HG03045 (cell line): ENCODE measurements at regions not wholly inside any gene's neighbourhood (a gene's known extent, or its start where the extent isn't known, plus 50 kb on each side); places are given as distances from the start of the nearest gene placed in this dataset.
"Not testable (repeated sequence)": the region's sequence is repeated elsewhere in the genome, so short reads cannot be mapped to it uniquely, and the experiment has no call there.

Experiments
- ATAC-seq: cut with Tn5 transposase; IDR thresholded peaks from one replicate; pipeline ENCODE4 v1.9.1; 2021; ENCODE audit warnings: mild to moderate bottlenecking, moderate library complexity; ENCODE audit not compliant: unreplicated experiment

DNA sequence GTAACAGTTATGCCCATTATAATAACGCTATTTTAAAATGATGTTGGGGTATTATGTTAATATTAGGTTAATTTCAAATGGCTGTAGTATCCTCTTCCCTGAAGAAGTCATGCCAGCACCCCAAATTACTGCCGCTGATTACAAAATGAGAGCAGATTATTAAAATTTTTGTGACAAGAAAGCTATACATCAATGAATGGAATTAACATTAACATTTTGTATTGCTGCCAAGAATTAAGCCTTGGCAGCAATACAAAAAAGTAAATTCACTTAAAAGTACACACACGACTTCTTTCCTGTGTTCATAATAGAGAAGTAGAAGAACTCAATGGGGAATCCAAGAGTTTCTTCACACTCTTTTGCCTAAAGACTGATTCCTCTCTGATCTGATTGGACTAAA, 482.8 kb downstream of the STIM2 start:
- no peak for ATAC-seq

DNA sequence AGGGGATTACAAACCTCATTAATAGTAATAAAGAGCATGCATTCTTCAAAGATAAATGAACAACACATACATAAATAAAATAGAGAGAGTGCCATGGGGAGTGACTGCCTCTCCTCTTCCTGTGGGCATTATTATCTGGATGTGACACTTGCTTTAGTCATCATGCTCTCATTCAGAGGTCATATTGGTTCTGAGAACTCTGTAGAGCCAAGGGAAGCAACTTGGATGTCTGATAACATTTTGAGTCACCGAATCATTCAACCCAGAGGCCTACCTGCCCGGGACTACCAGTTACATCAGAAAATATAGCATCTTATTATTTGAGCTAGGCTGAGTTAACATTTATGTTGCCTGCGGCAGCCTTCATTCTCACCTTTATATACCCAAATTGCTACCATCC, 489.5 kb downstream of the STIM2 start:
- no peak for ATAC-seq

DNA sequence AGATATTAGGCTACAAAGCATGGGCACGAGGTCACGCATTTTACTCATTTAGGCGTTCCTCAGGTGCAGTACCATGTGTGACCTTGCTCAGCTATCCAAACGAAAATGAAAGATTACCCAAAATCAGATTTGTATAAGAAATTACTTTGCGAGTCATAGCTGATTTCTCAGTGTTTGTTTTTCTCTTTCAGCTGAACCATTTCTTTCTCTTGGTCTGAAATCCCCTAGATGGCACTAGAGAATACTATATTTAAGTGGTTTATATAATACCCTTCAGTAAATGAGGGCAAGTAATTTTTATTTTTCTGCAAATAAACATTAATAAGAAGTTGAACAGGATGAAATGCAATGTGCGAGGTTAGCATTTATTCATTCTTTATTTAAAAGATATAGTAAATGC, 496.6 kb downstream of the STIM2 start:
- no peak for ATAC-seq

DNA sequence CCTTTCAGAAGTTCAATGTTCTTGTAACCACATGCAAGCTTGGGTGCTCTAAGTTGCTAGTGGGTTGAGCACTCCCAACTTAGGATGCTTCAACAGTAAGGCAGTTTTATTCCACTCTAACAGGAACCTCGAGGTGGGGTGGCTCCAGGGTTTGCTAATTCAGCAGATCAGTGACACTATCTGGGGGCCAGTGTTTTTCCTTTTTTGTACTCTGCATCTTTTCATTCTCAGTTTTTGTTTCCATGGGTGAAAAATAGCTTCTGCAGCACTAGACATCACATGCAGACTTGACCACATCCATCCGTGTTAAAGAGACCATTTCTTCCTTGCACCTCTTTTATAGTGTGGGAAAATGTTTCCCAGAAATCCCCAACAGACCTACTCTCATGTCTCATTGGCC, 497.6 kb downstream of the STIM2 start:
- no peak for ATAC-seq

DNA sequence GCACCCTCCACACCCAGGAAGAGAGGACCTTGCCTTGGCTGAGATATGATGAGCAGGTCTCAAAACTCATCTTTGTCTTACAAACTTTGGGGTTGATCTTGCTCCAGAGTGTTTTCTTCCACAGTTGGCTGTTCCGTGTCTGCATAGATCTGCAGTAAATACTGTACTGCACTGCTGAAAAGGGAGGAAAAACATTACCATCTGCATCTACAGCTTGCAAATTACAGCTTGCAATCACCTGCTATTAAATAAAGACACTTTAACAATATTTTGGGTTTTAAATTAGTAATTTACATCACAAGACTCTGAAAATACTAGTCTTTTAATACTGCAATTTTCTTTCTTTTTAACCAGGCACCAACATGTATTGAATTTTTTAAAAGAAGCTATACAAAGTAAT, 499.5 kb downstream of the STIM2 start:
- ATAC-seq, result no peak

DNA sequence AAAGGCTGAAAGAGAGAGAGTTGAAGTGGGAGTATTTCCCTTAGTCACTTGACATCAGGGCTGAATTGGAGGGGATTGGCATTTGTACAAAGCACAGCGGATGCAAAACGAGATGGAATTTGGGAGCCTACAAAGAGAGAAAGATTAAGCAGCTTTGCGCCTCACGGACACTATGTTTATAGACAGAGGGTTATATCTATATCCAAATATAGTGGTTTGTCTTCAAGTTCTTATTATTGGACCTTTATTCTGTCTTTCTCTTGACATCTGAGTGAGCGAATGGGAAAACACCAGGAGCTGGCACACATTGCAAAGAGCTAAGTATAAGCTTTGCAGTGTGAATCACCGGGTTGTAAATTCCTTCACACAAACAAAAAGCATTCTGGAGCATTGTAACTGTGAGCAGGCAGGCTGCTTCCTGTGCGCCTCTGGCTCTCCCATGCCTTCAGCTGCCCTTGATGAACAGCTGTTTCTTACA, 500.2 kb downstream of the STIM2 start:
- ATAC-seq, result no peak

DNA sequence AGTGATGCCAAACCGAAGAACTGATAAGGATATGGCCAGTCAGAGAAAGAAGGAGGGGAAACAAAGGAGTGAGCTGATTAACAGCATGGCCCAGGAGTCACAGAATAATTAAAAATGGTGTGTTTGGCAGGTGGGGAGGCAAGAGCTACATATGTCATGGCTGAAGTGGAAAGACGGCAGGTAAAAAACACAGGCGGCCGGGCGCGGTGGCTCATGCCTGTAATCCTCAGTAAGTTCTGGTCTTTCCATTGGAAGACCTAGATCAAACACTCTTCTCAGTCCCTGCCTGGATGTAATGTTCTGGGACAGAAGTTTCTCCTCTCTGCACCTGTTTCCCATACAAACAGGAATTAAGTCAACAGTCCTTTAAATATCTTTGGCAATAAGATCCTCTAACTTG, 503.9 kb downstream of the STIM2 start:
- no peak for ATAC-seq

DNA sequence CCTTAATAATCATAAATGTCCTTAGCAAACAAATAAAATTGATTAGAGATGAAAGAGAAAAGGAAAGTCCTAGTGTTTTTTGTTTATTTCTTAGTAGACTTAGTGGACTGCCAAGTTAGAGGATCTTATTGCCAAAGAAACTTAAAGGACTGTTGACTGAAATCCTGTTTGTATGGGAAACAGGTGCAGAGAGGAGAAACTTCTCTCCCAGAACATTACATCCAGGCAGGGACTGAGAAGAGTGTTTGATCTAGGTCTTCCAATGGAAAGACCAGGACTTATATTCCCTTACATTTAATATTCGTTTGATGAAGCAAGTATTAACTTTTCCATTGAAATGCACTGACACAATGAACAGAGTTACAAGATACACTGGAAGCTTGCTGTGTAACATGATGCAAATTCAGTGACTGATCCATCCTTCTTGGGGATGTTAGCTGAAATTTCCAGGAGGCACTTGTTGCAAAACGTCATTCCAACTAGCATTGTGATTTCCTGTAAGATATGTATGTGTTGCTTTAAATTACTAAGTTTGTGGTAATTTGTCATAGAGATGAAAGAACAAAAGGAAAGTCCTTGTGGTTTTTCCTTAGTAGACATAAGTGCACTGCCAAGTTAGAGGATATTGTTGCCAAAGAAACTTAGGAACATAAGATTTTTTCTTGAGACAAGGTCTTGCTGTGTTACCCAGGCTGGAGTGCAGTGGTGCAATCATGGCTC, 505.6 kb downstream of the STIM2 start:
- ATAC-seq, result no peak

DNA sequence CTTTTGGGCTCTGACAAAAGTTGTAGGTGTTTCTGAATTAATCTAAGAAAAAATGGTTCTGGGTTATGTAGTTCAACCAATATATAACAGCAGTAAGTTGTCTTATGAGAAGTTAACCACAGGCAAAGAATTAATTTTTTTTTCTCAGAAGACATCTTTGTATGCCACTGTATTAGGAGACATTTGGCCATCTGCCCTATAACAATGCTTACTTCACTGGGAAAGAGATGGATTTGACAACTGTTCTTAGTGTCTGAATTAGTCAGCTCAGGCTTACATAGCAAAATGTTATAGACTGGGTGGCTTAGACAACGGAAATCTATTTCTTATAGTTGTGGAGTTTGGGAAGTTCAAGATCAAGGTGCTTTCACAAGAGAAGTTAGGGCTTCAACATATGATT, 508.1 kb downstream of the STIM2 start:
- no peak for ATAC-seq

DNA sequence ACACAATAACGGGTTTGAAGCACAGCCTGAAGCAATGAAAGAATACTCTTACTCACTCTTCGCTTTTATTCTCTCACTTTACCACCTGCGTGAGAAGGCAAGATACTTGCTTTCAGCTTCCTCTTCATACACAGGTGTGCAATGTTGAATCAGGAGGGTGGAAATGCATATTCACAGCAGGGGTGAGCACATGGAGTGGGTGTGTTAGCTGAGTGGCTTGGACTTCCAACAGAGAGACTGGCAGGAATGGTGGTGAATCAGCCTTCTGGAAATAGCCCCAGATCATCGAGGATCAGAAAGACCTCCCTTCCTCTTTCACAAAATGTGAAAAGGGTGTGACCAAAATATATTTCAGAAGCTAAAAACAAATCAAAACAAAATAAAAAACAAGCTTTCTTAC, 521.2 kb downstream of the STIM2 start:
- ATAC-seq, result no peak

DNA sequence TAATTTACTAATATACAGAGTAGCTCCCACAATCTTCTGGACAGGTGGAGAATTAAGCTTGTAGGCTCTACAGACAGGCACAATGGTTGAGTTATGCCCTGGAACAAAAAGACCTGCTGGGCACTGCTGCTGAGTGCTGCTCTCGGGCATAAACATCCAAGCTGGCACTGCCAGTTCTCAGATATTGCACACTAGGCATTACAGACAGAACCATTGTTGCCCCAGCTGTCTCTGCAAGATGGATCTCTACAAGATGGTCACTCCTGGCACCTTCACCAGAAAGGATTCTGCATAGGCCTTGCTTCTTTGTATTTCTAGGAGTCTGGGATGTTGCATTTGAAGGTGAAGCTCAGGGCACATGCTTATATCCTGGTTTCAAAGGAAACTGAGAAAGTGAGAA, 527.1 kb downstream of the STIM2 start:
- no peak for ATAC-seq

DNA sequence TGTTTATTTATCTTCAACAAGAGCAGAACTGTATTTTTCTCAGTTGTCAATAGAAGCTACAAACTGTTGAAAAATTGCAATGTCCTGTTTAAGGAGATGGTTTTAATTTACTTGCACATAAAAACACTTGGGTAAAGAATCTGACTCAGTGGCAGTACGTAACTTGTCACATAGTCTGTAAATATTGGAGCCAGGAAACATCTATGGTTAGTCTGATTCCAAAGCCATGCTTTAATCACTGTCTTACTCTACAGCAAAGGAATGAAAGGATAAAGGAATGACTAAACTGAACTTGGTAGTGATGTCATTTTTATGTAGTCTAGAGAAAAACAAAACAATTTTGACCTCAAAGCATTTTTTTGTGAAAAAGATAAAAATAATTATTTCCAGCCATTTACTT, 537.2 kb downstream of the STIM2 start:
- no peak for ATAC-seq

DNA sequence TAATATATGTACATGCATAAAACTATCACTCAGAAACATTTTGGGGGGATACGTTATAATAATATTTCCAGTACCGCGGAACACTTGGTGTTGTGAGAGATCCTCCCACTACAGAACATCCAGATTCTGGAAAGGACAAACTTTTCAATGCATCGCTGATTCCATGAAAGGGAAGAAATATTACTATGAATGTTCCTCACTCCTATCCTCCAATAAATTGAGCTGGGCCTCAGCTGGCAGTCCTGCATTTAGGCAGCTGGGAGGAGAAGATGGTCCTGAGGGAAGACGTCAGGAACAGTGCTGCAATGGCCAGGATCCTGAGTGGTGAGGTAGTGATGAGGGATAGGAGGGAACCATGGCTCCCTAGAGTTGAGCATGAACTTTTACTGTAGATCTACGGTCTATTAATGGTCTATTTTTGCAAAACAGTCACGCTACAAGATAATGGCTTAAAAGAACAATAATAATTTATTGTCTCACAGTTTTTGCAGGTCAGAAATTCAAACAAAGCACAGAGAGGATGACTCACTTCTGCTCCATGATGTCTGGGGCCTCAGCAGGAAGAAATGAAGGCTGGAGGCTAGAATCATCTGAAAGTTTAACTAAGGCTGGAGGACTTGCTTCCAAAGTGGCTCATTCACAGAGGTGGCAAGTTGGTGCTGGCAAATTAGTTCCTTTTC, 538.1 kb downstream of the STIM2 start:
- no peak for ATAC-seq

DNA sequence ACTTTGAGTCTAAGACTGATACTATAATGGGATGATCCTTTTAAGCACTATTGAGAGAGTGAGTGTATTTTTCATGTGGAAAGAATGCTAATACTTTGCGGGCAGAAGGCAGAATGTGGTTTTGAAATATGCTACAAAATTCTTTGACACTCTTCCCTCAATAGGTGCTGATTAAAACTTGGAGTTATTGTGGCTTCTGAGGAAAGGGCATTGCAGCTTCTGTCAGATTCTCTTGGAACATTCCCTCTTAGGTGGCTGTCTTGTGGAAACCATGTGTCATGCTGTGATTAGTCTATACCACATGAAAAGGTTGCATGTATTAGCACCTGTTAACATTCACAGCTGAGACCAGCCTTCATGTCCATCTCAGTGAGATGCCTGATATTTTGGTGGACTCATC, 547.0 kb downstream of the STIM2 start:
- no peak for ATAC-seq

DNA sequence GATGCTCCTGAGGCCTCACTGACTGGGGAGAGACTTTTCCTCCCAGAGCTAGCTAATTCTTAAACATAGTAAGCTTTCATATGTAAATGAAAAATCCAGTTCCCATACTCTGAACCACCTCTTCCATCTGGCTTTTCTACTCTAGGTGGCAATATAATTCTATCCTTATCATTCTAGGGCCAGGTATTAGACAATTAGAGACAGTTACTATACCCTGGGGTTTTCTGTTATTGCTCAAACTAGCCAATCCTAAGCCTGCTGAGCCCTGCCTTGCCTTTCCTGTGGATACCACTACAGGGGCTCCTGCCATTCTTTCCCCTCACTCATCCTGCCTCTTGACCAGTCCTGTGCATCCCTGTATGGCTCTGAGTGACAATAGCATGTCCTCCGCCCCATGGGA, 552.0 kb downstream of the STIM2 start:
- ATAC-seq, result no peak

DNA sequence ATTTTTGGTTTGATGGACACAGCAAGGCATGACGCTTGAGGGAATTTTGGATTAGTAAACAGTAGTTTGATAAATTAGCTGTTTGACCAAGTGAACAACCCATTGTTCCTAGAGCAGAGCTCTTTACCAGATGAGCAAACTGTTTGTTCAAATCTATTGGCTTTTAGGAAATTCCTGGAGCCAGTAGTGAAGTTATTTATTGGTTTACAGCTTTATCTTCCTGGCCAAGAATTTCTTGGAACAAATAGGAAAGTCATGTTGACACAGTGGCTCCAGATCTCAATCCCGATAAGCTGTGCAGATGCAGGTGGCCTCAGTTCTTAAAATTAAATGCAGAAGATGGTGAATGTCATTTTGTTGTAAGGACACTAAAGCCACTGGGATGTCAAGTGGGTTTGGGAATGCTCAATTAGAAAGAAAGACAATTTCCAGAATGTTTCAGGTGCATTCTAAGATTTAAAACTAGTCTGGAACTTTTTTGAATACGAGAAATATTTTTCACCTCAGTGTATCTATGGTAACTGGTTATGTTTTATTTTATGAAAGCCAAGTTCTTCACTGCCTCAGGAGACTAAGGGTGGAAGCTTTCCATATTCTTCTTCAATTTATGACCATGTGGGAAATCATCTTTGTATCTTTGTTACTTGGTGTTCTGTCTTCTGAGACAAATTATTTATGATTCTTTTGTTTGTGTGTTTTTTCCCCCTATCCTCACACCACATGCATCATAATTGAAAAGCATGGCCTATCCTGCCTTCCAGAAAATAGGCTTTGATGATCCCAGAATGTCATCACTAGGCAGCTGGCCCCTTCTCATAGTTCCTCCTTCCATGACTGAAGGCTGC, 554.5 kb downstream of the STIM2 start:
- ATAC-seq, result no peak

DNA sequence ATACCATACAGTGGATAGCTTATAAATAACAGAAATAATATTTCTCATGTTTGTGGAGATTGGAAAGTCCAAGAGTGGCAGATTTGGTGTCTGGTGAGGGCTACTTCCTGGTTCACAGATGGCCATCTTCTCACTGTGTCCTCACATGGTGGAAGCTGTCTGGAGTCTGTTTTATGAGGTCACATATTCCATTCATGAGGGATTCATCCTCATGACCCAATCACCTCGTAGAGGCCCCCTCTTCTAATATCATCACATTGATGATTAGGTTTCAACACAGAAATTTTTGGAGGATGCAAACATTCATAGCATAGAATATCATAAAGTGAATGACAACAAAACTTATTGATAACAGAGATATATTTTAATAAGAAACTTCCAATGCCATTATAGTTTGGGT, 568.0 kb downstream of the STIM2 start:
- ATAC-seq, result no peak

DNA sequence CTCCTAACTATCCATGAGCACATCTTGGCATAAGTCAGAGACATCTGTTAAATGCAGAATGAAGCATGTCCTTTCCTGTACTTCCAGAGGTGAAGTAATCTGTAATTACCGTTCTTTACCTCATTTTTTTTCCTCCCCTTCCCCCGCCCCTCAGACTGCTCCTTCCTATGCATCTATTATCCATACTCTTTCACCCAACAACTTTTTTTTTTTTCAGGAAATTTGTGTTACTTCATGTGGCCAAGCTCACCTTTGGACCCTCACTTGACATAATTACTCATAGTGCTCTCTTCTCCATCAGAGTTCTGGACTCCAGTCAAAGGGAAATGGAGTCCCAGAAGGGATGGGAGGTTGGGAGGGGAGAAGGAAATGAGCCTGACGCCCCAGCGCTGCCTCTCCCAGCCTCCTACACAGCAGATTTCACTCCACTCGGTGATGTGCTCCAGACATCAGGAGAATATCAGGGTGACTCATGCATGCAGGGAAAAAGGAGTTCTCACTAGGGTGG, 568.8 kb downstream of the STIM2 start:
- ATAC-seq, result no peak

DNA sequence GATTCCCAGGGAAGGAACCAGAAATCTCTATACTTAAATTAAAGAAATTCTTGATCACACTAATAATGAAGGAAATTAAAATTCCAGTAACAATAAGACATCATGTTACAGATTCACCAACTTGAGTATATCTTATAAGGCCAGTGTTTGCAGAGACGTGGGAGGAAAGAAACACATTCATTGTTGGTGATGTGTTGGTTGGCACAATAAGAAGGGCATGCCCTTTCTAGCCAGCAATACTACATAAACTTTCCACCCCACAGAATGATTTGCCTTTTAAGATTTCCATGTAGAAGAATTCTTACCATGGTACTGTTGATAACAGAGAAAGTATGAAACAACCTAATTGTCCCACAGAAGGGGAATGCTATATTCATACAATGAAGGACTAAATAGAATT, 581.5 kb downstream of the STIM2 start:
- ATAC-seq, result no peak

DNA sequence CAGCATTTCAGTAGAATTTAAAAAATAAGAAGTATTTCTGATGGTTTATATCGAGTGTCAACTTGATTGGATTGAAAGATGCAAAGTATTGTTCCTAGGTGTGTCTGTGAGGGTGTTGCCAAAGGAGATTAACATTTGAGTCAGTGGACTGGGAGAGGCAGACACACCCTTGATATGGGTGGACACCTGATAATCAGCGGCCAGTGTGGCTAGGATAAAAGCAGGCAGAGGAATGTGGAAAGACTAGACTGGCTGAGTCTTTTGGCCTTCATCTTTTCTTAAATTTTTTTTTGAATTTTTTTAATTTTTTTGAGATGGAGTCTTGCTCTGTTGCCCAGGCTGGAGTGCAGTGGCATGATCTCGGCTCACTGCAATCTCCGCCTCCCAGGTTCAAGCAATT, 582.0 kb downstream of the STIM2 start:
- not testable (repeated sequence) for ATAC-seq

DNA sequence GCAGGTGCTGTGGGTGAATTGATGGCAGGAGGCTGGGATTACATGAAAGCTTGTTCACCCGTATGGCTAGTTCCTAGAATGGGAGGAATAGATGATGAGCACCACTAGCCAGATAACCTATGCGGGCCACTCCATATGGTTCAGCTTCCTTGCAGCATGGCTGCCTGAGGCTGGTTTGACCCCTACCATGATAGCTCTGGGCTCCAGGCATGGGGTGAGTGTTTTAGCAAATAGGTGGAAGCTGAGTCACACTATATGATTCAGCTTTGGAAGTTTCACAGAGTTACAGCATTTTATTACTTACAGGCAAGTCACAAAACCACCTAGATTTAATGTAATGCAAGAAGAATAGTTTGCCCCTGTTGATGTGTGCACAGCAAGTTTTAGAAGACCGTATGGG, 603.2 kb downstream of the STIM2 start:
- no peak for ATAC-seq

DNA sequence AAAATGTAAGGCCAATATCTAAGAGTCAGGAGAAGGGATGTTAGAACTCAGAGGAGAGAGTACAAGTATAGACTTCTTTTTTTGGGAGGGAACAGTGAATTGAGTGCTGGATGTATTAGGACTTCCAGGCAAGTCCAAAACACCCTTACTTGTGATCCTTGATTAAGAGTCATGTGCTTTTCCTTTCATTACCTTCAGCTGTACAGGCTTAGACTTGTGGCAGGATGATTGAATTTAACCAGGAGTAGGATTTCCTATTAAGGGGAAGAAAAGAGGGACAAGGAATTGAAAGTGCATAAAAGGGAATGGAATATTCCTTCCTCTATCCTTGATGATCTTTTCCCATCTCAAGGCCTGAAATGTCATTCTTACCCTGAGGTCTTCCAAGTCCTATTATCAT, 606.7 kb downstream of the STIM2 start:
- no peak for ATAC-seq
